Inferior parietal cortex (tissue), 1 donor: ENCODE measurements at regions not wholly inside any gene's neighbourhood (a gene's known extent, or its start where the extent isn't known, plus 50 kb on each side); places are given as distances from the start of the nearest gene placed in this dataset.

Experiments used
- DNase-seq: peaks from one replicate; pipeline ENCODE4 v3.0.0-alpha.2; 2016; ENCODE audit errors: extremely low spot score

DNA sequence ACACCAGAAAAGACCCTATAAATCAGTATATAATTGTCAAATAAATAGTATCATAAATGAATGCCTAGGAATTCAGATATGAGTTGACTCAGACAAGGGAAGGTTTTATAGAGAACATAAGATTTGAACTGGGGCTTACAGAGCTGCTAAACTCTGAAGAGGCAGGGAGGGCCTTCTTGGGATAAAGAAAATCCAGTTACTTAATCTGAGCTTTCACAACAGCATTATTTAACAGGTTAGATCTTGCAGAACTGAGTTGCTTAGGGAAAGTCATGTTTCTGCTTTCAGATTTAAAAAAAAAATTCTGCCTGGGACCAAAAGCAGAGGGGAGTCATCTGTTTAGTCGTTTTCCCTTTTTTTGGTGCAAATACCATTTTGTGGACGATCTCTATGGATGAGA, 594.8 kb upstream of the FZD8 start:
- DNase-seq = no peak

DNA sequence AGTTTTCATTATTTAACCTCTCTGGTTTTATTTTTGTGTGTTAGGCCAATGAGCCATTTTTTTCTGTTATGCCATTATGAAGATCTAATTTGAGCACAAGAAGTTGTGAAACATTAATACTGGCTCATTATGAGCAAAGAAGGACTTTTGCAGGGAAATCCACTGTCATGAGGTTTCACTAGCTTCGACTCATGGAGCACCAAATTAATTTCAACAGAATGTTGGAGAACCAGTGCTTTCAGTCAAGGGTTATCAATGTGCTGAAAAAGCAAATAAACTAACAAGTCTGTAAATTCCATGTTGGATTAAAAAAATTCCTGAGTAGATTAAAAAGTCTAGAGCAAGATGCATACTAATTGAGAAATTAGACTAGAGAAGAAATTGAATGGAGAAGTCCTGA, 594.2 kb upstream of the FZD8 start:
- no peak for DNase-seq

DNA sequence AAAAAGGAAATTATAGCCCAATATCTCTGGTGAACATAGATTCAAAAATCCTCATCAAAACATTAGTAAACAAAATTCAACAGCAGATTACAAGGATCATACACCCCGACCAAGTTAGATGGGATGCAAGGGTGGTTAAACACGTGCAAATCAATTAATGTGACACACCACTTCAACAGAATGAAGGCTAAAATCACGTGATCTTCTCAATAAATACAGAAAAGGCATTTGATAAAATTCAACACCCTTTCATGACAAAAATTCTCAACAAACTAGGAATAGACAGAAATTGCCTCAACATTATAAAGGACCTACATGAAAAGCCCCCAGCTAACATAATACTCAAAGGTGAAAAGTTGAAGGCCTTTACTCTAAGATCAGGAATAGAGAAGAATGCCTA, 590.8 kb upstream of the FZD8 start:
- DNase-seq = no peak

DNA sequence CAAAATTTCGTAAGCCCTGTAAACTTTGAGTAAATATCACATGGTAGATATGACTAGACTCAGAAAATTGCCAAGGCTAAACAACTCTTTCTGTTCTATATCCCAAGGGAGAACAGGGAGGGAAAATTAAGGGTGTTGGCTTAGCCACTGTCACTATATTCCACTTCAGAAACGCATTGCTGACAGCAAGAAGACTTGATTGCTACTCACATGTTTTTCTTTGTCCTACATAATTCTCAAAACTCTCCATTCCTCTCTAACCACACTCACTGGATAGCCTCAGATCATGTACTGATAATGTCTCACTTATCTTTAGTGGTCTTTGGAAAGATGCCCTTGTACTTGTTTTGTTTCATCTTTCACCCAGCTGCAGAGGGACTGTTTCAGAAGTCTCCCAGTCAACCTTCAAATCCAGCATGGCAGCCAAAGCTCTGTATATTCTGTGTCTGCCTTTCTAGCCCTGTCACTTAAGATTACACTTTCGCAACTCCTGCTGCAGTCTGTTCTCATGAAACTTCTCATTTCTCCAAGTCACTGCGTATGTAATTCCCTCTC, 582.4 kb upstream of the FZD8 start:
- no peak for DNase-seq

DNA sequence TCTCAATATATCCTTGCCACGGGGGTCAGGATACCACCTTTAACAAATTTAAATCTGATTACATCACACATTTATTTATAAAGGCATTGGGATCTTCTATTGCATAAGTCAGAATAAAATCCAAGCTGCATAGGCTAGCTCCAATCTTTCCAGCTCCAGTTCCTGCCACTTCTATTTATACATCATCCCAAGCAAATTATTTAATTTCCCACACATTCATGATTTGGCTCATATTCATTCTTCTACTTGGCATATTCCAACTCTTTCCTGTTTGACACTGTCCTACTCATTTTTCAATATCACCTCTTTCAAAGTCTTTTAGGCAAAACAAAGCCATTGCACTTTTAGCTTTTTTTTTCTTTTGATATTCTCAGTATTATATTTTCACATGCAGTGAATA, 579.0 kb upstream of the FZD8 start:
- DNase-seq = no peak

DNA sequence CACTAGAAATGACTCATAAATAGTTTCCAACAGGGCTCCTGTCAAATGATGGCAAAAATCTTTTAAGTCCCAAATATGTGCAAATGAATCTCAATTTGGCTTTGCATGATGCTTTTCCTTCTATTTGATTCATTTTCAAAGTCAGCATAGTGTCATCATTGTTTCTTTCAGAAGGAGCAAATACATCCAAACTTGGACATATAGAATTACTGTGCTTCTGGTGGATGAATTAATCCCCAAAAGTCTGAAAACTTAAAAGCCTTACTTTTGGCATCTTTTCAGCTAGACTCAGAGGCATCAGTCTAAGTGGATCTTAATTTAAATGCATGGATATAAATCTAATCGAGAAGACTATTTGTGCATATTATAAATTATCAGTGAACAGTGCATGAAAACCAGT, 578.1 kb upstream of the FZD8 start:
- no peak for DNase-seq

DNA sequence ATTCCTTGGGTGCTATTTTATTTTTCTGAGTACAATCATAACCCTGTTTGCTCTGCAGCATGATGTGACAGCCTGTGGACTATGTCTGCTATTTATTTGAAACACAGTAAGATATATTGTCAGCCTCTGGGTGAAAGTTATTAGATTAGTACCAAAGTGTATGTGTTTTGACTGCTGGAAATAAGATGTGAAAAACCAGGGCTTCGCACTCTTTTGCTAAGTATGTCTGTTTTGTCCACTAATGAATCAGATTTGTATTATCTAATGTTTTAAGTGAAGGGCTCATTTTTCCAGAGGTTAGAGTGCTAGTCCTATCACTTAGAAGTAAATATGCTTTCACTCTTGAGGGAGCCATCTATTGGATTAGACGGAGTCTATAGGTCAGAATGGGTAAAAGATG, 569.8 kb upstream of the FZD8 start:
- DNase-seq = no peak

DNA sequence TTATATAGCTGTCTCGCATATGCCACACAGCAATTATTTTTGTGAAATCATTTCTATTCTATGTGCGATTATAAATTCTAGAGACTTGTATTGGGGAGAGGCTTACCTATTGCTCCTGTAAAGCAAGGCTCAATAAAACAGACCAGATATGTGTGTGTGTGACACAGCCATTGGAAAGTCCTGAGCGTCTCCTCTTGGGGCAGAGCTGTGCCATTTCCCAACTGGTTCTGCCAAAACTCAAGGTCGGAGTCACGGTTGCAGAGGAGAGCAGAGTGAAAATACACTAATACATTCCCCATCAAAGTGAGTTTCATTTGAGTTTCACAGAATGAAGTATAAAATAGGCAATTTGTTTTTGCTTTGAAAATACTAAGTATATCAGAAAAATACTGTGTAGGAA, 567.4 kb upstream of the FZD8 start:
- DNase-seq = no peak

DNA sequence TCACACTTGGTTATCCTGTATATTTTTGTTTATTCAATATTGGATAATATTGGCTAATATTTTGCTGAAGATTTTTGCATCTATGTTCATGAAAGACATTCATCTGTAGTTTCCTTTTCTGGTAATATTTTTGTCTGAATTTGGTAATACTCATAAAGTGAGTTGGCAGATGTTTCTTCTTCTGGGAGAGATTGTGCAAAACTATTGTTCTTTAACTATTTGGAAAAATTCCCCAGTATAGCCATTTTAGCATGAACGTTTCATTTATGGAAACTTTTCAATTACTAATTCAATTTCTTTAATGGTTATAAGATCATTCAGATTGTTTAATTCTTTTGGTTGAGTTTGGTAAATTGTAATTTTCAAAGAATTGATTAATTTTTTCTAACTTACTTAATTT, 560.8 kb upstream of the FZD8 start:
- no peak for DNase-seq

DNA sequence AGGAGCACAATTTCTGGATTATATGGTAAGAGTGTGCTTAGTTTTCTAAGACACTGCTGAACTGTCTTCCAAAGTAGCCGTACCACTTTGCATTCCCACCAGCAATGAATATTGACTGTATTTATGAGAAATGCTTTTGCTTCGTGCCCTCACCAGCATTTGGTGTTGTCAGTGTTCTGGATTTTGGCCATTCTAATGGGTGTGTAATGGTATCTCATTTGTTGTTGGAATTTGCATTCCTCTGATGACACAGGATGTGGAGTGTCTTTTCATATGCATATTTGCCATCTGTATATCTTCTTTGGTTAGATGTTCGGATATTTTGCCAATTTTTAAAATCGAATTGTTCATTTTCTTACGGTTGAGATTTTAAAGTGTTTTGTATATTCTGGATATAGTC, 558.5 kb upstream of the FZD8 start:
- no peak for DNase-seq

DNA sequence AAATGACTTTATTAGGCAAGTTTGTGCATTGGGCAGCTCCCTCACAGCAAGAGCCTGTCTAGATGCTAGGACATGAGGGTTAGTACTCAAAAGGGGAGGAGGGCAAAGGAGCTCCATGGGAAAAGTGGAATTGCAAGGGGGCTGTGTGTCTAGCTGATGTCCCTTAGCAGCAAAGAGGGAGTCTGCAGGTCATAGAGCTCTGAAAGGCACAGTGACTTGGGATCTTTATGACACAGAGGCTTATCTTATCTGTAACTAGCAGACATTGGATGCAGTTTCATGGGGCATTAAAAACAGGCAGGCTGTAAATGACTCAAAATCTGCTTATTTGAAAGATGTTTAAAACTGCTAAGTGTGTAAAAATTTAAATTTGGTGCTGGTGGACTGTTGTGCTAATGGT, 556.2 kb upstream of the FZD8 start:
- DNase-seq = no peak

DNA sequence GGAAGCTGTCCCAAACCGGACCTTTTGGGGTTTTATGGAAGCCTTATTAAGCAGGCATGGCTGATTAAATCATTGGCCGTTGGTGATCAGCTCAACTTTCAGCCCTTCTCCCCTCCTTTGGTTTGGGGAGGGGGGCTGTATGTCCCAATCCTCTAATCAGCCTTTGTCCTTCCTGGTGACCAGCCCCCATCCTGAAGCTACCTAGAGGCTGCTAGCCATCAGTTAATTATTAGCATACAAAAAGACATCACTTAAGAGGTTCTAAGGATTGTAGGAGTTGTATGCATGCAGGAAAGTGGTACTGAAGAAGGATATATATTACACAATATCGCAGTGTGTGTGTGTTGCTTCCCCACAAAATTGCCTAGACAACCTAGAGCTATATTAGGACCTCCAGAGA, 553.3 kb upstream of the FZD8 start:
- DNase-seq = no peak

DNA sequence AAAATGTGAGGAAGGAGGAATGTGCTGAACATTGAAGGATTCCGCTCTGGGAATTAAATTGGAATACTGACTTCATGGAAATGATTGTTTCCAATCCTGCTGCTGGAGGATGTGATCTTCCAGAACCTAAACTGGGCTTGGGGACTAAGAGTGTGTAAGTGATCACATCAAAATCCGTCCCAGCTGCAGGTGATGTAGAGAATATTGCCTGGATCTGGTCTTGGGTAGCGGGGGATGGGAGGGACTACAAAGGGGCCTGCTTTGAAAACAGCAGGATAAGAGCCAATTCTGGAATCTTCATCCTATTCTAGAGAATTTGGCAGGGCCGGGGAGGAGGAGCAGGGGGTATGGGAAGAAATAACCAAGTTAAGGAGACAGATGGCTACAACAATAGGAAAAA, 552.2 kb upstream of the FZD8 start:
- no peak for DNase-seq

DNA sequence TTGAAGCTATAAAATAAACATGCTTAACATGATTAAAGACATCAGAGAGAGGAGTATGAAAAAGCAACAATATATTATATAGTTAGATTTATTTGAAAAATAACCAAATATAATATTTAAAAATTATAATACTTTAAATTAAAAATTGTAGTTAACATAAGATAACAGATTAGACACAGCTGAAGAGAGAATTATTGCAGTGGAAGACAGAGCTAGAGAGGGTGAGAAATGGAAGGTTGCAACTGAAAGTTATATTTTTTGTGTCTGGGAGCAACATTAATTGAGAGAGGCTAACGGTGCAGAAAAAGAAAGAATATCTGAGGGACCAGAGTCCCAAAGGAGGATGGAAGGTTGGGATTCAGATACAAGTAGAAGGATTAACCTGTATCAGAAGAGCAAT, 548.9 kb upstream of the FZD8 start:
- DNase-seq = no peak

DNA sequence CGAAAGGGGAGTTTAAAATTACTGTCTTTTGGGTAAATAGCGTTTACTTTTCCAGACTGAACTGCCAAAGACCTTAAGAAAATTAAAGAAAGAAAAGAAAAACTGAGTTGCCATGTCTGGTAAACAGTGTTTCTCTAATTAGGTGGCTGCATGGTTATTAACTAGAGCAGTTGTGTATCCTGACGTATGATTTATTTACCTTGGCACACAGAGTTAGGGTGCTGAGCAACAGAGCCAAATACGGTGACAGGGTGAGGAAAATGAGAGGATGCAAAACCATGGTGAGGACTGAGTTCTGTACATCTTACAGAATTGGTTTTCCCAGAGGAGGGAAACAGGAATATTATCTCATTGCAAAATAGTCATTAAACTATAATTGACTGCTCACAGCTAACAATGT, 546.4 kb upstream of the FZD8 start:
- no peak for DNase-seq

DNA sequence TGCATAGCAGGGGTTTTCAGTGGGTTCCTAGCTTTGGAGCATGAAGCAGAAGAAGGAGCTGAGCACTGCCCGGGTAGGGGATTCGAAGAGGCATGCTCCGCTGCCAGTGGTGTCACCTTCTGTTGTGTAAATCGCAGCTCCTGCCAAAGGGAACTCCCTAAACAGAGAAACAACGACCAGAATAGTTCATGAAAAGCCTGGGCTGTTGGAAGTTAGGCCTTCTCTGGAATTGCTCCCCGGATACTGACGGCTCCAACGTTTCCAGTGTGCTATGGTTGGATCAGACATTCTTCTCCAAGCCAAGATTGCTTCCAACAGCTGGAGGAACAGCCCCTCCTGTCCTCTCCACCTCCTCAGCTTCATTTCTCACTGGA, 546.0 kb upstream of the FZD8 start:
- DNase-seq = no peak

DNA sequence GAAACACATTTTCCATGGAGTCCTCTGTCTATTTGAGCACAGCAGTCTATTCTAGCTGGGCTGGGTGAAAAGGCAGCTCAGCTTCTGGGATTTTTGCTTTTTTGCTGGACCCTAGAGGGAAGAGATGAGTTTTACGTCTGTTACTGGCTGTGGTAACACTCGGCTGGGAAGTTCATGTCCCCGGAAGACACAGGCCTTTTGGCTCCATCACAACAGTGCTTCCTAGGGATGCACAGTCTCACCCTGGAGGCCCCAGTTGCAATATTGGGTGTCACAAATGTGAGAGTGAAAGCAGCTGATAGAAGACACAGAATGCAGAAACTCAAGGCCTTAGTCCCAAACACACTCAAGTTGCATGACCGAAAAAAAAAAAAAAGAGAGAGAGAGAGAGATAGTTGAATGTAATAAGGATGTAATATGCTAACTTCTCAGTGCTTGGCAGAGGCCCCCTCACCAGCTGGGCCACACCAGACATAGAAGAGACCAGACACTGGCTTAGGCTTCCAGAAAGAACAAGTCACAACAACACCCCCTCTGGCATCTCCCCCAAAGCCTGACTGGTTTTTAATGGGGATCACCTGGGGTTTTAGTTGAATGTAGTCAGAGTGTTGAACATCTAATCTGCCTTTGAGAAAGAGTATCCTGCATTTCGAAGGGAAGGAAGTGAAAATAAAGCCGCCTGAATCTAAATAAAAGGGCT, 545.4 kb upstream of the FZD8 start:
- no peak for DNase-seq

DNA sequence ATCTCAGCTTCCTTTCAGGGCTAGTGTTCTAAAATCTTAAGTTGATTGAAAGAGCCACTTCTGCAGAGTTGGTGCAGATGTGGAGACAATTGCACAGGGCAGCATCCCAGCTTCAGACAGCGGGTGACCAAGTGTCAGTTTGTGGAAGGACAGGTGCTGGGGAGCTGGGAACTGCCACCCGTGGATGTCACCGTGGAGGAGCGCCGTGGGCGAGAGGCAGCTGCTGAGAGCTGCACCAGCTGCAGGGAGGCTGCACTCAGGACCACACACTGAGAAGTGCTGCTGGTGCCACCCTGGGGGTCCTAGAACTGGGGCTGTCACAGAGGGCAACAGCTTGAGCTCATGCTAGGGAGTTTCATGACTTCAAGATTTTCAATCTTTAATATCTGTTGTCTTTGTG, 543.0 kb upstream of the FZD8 start:
- DNase-seq = no peak

DNA sequence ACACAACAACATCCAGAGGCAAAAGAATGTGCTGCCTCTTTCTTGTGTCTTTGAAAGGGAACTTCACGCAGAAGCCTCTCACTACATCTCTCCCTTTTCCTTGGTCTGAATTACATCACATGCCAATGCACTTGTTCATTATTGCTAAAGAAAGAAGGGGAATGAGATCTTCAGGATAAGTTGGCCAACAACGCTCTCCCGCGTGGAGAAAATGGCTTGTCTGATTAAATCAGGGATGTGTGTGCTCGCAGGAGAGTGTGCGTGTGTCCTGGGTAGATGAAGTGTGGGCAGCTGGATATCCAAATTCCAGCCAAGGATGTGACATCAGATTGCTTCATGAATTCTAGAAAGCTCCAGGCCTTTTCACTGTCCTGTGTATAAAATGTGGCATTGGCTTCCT, 541.6 kb upstream of the FZD8 start:
- DNase-seq = no peak

DNA sequence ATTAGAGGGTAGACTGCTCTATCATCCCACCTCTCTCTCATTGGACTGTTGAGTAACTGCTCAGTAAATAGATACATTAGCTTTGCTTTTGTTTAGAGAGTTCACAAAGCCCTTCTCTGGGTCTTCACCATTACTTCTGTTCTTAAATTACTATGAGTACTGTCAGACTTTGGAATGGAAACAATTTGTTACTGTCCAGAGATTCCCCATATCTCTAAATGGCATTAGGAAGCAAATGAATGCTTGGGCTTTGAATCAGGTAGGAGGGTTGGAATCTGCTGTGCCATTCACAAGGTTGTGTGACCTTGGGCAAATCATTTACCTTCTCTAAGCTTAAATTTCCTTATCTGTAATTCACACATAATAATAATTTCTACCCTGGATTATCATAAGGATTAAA, 541.0 kb upstream of the FZD8 start:
- DNase-seq = no peak

DNA sequence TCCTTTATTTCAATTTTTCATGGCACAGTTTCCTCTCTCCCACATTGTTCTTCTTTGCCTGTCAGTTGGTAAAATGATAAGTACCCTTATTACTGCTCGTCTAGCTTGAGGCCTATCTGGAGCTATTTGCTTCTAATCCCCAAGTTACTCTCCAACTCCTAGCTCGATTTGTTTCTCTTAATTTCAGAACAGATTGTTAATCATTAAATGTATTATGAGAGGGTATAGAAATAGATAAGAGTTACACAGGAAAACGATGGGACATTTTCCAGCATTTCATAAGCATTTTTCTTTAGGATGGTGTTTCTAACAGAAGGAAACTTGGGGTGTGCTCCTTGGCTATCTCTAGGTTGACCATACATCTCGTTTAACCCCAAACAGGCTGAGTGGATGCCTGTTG, 540.5 kb upstream of the FZD8 start:
- DNase-seq = no peak

DNA sequence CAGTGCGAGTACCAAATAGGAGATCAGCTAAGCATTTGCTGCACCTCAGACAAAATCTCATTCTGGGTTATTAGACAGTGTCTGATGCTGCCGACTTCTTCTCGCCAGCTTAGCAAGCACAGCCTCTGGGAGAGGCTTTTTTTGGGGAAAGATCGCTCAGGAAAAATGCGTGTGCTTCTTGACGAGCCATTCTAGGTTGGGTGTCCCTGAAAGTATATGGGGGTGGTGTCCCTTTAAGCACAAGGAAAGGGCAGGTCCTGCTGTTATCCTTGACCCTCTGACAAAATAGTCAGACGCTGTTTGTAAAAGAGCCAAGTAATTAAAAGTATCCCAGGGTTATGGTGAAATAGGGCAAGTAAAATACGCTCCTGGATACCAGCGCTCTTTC, 540.1 kb upstream of the FZD8 start:
- DNase-seq = no peak

DNA sequence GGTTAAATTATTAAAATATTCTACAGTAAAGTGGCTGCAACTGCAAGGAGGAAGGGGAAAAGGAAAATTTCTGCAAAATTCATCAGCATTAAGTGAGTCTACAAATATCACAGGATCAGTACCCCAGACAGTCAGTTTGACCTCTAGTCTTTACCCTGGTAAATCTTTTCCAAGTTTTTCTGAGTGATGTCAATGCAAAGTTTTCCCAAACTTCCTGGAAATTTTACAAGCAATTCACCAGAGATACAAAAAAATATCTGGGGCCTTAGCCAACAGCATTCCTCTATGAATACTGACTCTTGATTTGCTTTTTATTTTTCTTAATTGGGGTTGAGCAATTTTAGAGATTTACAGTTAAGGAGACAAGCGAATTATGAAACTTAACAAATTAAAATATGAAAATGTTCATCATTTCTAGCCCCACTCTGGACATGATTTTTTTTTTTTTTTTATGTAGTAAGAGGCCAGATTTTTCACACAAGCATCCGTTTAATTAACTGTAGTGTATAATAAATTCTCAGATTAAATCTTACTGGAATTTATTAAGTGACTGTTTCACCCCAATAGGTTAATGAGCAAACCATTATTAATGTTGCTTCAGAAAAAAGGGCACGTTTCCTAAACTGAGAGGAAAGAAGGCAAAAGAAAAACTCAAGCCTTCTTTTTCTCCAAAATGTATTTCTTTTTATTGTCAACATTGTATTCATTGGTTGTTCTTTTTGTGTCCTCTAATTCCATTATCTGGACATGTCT, 539.5 kb upstream of the FZD8 start:
- DNase-seq = no peak

DNA sequence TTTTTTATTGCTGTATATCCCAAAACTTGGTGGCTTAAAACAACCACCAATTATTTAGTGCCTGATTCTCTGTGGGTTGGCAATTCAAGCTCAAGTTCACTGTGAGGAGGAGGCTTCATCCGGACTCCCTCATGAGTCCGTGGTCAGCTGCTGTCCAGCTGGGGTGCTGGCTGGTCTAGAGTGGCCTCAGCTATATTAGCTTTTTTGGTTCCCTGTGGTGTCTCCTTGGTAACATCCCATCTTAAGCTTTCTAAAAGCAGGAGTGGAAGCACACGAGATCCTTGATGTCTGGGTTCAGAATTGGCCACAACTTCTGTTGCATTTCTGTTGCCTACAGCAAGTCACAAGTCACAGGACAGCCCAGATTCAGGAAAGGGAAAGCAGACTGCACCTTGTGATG, 536.5 kb upstream of the FZD8 start:
- no peak for DNase-seq
